H9 (cell line): ENCODE measurements at regions not wholly inside any gene's neighbourhood (a gene's known extent, or its start where the extent isn't known, plus 50 kb on each side); places are given as distances from the start of the nearest gene placed in this dataset.

ENCODE experiments used
- DNase-seq: peaks from one replicate; pipeline ENCODE4 v3.0.0-alpha.2; 2017
- H2AFZ ChIP-seq: one replicate; pipeline ENCODE4 v1.6.1; 2013; ENCODE audit warnings: mild to moderate bottlenecking, low read length, control low read depth, moderate library complexity
- H2AK5ac ChIP-seq: 2 replicates; pipeline ENCODE4 v1.6.1; 2013; ENCODE audit warnings: low read length, control low read depth, mixed read lengths; ENCODE audit not compliant: insufficient read length
- H2BK120ac ChIP-seq: one replicate; pipeline ENCODE4 v1.6.1; 2013; ENCODE audit warnings: low read depth, mild to moderate bottlenecking, low read length, control low read depth, inconsistent platforms; ENCODE audit not compliant: poor library complexity, severe bottlenecking
- H2BK12ac ChIP-seq: 2 replicates; pipeline ENCODE4 v1.6.1; 2013; ENCODE audit warnings: low read length, control low read depth, mixed read lengths, low read depth; ENCODE audit not compliant: insufficient read length
- H2BK15ac ChIP-seq: 2 replicates; pipeline ENCODE4 v1.6.1; 2013; ENCODE audit warnings: low read depth, low read length, control low read depth
- H2BK20ac ChIP-seq: one replicate; pipeline ENCODE4 v1.6.1; 2013; ENCODE audit warnings: low read depth, mild to moderate bottlenecking, low read length, control low read depth, inconsistent platforms; ENCODE audit not compliant: poor library complexity, severe bottlenecking
- H2BK5ac ChIP-seq: 2 replicates; pipeline ENCODE4 v1.6.1; 2013; ENCODE audit warnings: low read length, control low read depth, mixed read lengths; ENCODE audit not compliant: insufficient read length
- H3K14ac ChIP-seq: 2 replicates; pipeline ENCODE4 v1.6.1; 2013; ENCODE audit warnings: low read length, control low read depth; ENCODE audit not compliant: insufficient read depth
- H3K18ac ChIP-seq: 2 replicates; pipeline ENCODE4 v1.6.1; 2013; ENCODE audit warnings: low read depth, mild to moderate bottlenecking, mixed read lengths, low read length, control low read depth; ENCODE audit not compliant: insufficient read length
- H3K23ac ChIP-seq: 2 replicates; pipeline ENCODE4 v1.6.1; 2013; ENCODE audit warnings: low read length, control low read depth, mixed read lengths, low read depth; ENCODE audit not compliant: insufficient read length
- H3K23me2 ChIP-seq: 2 replicates; pipeline ENCODE4 v1.6.1; 2013; ENCODE audit warnings: low read depth, mild to moderate bottlenecking, mixed read lengths, low read length, control low read depth; ENCODE audit not compliant: insufficient read length, poor library complexity, severe bottlenecking
- H3K27ac ChIP-seq: 2 replicates; pipeline ENCODE4 v1.5.1; 2013; ENCODE audit warnings: low read length, control low read depth, mixed read lengths, low read depth; ENCODE audit not compliant: insufficient read length
- H3K27me3 ChIP-seq: 2 replicates; pipeline ENCODE4 v1.6.1; 2013; ENCODE audit warnings: low read length, control low read depth, inconsistent platforms; ENCODE audit not compliant: insufficient read depth
- H3K4ac ChIP-seq: 2 replicates; pipeline ENCODE4 v1.6.1; 2013; ENCODE audit warnings: low read depth, mild to moderate bottlenecking, control low read depth, inconsistent platforms, low read length, moderate library complexity
- H3K4me1 ChIP-seq: 2 replicates; pipeline ENCODE4 v1.6.1; 2013; ENCODE audit warnings: low read length, control low read depth, inconsistent platforms; ENCODE audit not compliant: insufficient read depth
- H3K4me2 ChIP-seq: 2 replicates; pipeline ENCODE4 v1.6.1; 2013; ENCODE audit warnings: low read length, control low read depth, mixed read lengths; ENCODE audit not compliant: insufficient read length, insufficient read depth
- H3K56ac ChIP-seq: 2 replicates; pipeline ENCODE4 v1.6.1; 2013; ENCODE audit warnings: low read depth, mild to moderate bottlenecking, mixed read lengths, low read length, control low read depth; ENCODE audit not compliant: insufficient read length
- H3K79me1 ChIP-seq: 2 replicates; pipeline ENCODE4 v1.6.1; 2013; ENCODE audit warnings: low read depth, mild to moderate bottlenecking, moderate library complexity, low read length, control low read depth, inconsistent platforms; ENCODE audit not compliant: insufficient read depth, poor library complexity, severe bottlenecking
- H3K79me2 ChIP-seq: 2 replicates; pipeline ENCODE4 v1.6.1; 2013; ENCODE audit warnings: low read length, control low read depth, inconsistent platforms; ENCODE audit not compliant: insufficient read depth
- H3K9ac ChIP-seq: 2 replicates; pipeline ENCODE4 v1.6.1; 2013; ENCODE audit warnings: low read length, control low read depth, mixed read lengths; ENCODE audit not compliant: insufficient read length; ENCODE audit errors: extremely low read depth
- H3K9me3 ChIP-seq: one replicate; pipeline ENCODE4 v1.6.1; 2013; ENCODE audit warnings: low read depth, low read length, inconsistent platforms; ENCODE audit not compliant: control insufficient read depth
- H3T11ph ChIP-seq: one replicate; pipeline ENCODE4 v1.6.1; 2013; ENCODE audit warnings: mild to moderate bottlenecking, low read length, control low read depth, inconsistent platforms
- H4K20me1 ChIP-seq: one replicate; pipeline ENCODE4 v1.6.1; 2013; ENCODE audit not compliant: control insufficient read depth, insufficient read length, insufficient read depth
- H4K5ac ChIP-seq: 2 replicates; pipeline ENCODE4 v1.6.1; 2013; ENCODE audit warnings: low read depth, mild to moderate bottlenecking, mixed read lengths, low read length, control low read depth; ENCODE audit not compliant: insufficient read length
- H4K8ac ChIP-seq: replicated peaks from 2 replicates; pipeline ENCODE4 v1.6.1; 2013; ENCODE audit warnings: low read length, control low read depth, mixed read lengths, low read depth; ENCODE audit not compliant: insufficient read length
- H4K91ac ChIP-seq: 2 replicates; pipeline ENCODE4 v1.6.1; 2013; ENCODE audit warnings: low read depth, mild to moderate bottlenecking, moderate library complexity, mixed read lengths, low read length, control low read depth; ENCODE audit not compliant: insufficient read length
- H3K27ac Mint-ChIP-seq, 3 experiments: 2 replicates in 2 of 3; 3 replicates in 1 of 3; pipeline ENCODE4 v1.8.0; 2020 to 2021; ENCODE audit warnings: mixed read lengths in 3 of 3, mild to moderate bottlenecking in 1 of 3, moderate library complexity in 1 of 3
- H3K27me3 Mint-ChIP-seq: 2 replicates; pipeline ENCODE4 v1.8.0; 2021; ENCODE audit warnings: low read depth, mild to moderate bottlenecking, moderate library complexity, mixed read lengths
- H3K36me3 Mint-ChIP-seq, 3 experiments: 2 replicates in 2 of 3; 3 replicates in 1 of 3; pipeline ENCODE4 v1.8.0; 2020 to 2021; ENCODE audit warnings: low read depth in 3 of 3, mixed read lengths in 3 of 3; ENCODE audit not compliant: insufficient read depth in 1 of 3
- H3K4me1 Mint-ChIP-seq, 2 experiments: 2 replicates each; pipeline ENCODE4 v1.8.0; 2020; ENCODE audit warnings: mixed read lengths in 2 of 2
- H3K4me3 Mint-ChIP-seq, 2 experiments: 2 replicates in 1 of 2; 3 replicates in 1 of 2; pipeline ENCODE4 v1.8.0; 2020 to 2021; ENCODE audit warnings: mild to moderate bottlenecking in 2 of 2, mixed read lengths in 2 of 2, moderate library complexity in 1 of 2
- H3K9me3 Mint-ChIP-seq, 2 experiments: 2 replicates in 1 of 2; 3 replicates in 1 of 2; pipeline ENCODE4 v1.8.0; 2020; ENCODE audit warnings: mild to moderate bottlenecking in 2 of 2, mixed read lengths in 2 of 2, moderate library complexity in 1 of 2
- WGBS: extraction: QIAGEN DNeasy Blood & Tissue Kit; methylation state at CpG from one replicate; pipeline ENCODE4 v1.1.7; 2013; ENCODE audit warnings: missing lambda C conversion rate, low lambda C conversion rate, mixed read lengths; ENCODE audit not compliant: insufficient read length; ENCODE audit errors: extremely low coverage; 5-methylcytosine and 5-hydroxymethylcytosine counted together
- TF ChIP-seq, protein P1 (sequence below): fragments of 200-600 bp; sonication (generic); conservative IDR thresholded peaks from 3 replicates; pipeline ENCODE4 v1.8.0; 2021; ENCODE audit warnings: antibody characterized with exemption, mild to moderate bottlenecking

DNA sequence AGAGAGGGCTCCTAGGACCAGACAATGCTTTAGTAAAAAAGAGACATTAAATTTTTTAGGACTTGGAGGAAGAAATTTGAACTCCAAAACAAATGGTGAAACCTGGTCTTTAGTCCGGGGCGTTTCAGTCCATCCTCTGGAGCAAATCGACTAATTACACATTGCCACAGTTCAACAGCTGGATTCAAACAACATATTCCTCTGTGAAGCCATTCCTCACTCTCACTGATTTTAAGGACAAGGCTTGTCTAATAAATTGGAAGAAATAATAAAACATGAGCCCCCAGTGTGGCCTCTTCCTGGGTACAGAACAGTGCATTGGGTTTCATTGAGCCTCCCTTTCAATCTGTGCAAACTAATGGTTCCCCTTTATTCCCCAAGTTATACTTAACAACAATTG, 165.1 kb downstream of the UCK2 start:
- Histone ChIP-seq H3K4ac (no peak overlapping the region), H4K5ac (no peak overlapping the region), H2BK12ac (no peak overlapping the region), H3K79me1 (no peaks in the 10 kb centered on the region), H3K18ac (no peak overlapping the region), H3K14ac (no peak overlapping the region), H3K4me1 (no peaks in the 10 kb centered on the region), H2BK5ac (no peak overlapping the region), H3K27ac (no peak overlapping the region), H2AFZ (no peak overlapping the region), H3T11ph (no peak overlapping the region), H3K56ac (no peak overlapping the region), H2AK5ac (no peak overlapping the region), H4K91ac (no peak overlapping the region), H3K23ac (no peak overlapping the region), H2BK120ac (no peak overlapping the region), H3K79me2 (no peaks in the 10 kb centered on the region), H2BK20ac (no peak overlapping the region), H4K20me1 (no peaks in the 10 kb centered on the region), H3K9ac (no peak overlapping the region), H3K4me2 (no peak overlapping the region), H3K9me3 (no peaks in the 10 kb centered on the region), H4K8ac (no peak overlapping the region), H3K27me3 (no peaks in the 10 kb centered on the region), H2BK15ac (no peak overlapping the region), H3K23me2 (no peaks in the 10 kb centered on the region)
- H3K4me1 Mint-ChIP-seq = no peaks in the 10 kb centered on the region
- no peak overlapping the region for H3K27ac Mint-ChIP-seq
- H3K9me3 Mint-ChIP-seq = no peaks in the 10 kb centered on the region
- H3K4me3 Mint-ChIP-seq = no peak overlapping the region
- H3K27me3 Mint-ChIP-seq = peaks cover 8% of the 10 kb centered on the region
- H3K36me3 Mint-ChIP-seq = no peaks in the 10 kb centered on the region
- WGBS = no CpG with 5 or more reads among the region's 3 CpGs
- TF ChIP-seq, protein P1, sequence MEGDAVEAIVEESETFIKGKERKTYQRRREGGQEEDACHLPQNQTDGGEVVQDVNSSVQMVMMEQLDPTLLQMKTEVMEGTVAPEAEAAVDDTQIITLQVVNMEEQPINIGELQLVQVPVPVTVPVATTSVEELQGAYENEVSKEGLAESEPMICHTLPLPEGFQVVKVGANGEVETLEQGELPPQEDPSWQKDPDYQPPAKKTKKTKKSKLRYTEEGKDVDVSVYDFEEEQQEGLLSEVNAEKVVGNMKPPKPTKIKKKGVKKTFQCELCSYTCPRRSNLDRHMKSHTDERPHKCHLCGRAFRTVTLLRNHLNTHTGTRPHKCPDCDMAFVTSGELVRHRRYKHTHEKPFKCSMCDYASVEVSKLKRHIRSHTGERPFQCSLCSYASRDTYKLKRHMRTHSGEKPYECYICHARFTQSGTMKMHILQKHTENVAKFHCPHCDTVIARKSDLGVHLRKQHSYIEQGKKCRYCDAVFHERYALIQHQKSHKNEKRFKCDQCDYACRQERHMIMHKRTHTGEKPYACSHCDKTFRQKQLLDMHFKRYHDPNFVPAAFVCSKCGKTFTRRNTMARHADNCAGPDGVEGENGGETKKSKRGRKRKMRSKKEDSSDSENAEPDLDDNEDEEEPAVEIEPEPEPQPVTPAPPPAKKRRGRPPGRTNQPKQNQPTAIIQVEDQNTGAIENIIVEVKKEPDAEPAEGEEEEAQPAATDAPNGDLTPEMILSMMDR = no peak
- DNase-seq = no peak
